ENCODE measurements at regions not wholly inside any gene's neighbourhood (a gene's known extent, or its start where the extent isn't known, plus 50 kb on each side); places are given as distances from the start of the nearest gene placed in this dataset.

GRCh38 chr7:41446606-41447449, 256.1 kb downstream of the INHBA start:
- no peak overlapping the region for H3K4me3 ChIP-seq (replicated peaks; ENCODE audit: low read depth, low read length)
- TF ChIP-seq, protein P1, sequence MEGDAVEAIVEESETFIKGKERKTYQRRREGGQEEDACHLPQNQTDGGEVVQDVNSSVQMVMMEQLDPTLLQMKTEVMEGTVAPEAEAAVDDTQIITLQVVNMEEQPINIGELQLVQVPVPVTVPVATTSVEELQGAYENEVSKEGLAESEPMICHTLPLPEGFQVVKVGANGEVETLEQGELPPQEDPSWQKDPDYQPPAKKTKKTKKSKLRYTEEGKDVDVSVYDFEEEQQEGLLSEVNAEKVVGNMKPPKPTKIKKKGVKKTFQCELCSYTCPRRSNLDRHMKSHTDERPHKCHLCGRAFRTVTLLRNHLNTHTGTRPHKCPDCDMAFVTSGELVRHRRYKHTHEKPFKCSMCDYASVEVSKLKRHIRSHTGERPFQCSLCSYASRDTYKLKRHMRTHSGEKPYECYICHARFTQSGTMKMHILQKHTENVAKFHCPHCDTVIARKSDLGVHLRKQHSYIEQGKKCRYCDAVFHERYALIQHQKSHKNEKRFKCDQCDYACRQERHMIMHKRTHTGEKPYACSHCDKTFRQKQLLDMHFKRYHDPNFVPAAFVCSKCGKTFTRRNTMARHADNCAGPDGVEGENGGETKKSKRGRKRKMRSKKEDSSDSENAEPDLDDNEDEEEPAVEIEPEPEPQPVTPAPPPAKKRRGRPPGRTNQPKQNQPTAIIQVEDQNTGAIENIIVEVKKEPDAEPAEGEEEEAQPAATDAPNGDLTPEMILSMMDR (IDR thresholded peaks at IDR 0.05; ENCODE audit: low read depth, low read length, missing control alignments) = no peak
- DNase-seq (ENCODE audit: extremely low read depth, low read depth) = no peak

GRCh38 chr7:41445946-41446345, 256.9 kb downstream of the INHBA start:
- TF ChIP-seq, protein P1 (IDR thresholded peaks at IDR 0.05; ENCODE audit: low read depth, low read length, missing control alignments) = no peak
- no peak for DNase-seq (ENCODE audit: extremely low read depth, low read depth)
- H3K4me3 ChIP-seq (replicated peaks; ENCODE audit: low read depth, low read length) = no peak overlapping the region

- no peak for DNase-seq (ENCODE audit: extremely low read depth, low read depth)
- TF ChIP-seq, protein P1 (IDR thresholded peaks at IDR 0.05; ENCODE audit: low read depth, low read length, missing control alignments) = no peak
- H3K4me3 ChIP-seq (replicated peaks; ENCODE audit: low read depth, low read length) = no peak overlapping the region
These were observed 257.5 kb downstream of the INHBA start for GRCh38 chr7:41445432-41445831.

- H3K4me3 ChIP-seq (replicated peaks; ENCODE audit: low read depth, low read length) = no peak overlapping the region
- TF ChIP-seq, protein P1 (IDR thresholded peaks at IDR 0.05; ENCODE audit: low read depth, low read length, missing control alignments) = no peak
- no peak for DNase-seq (ENCODE audit: extremely low read depth, low read depth)
These were observed 263.4 kb downstream of the INHBA start for GRCh38 chr7:41439515-41439879.

GRCh38 chr7:41438705-41439514, 264.0 kb downstream of the INHBA start:
- no peak for DNase-seq (ENCODE audit: extremely low read depth, low read depth)
- no peak overlapping the region for H3K4me3 ChIP-seq (replicated peaks; ENCODE audit: low read depth, low read length)
- TF ChIP-seq, protein P1 (IDR thresholded peaks at IDR 0.05; ENCODE audit: low read depth, low read length, missing control alignments) = no peak

- DNase-seq (ENCODE audit: extremely low read depth, low read depth) = no peak
- TF ChIP-seq, protein P1 (IDR thresholded peaks at IDR 0.05; ENCODE audit: low read depth, low read length, missing control alignments) = no peak
- no peak overlapping the region for H3K4me3 ChIP-seq (replicated peaks; ENCODE audit: low read depth, low read length)
These were observed 265.4 kb downstream of the INHBA start for GRCh38 chr7:41437257-41438196.

Data from HFF-Myc (cell line).